ENCODE measurements at regions not wholly inside any gene's neighbourhood (a gene's known extent, or its start where the extent isn't known, plus 50 kb on each side); places are given as distances from the start of the nearest gene placed in this dataset.

GRCh38 chr6:22821664-22822320, 252.4 kb downstream of the HDGFL1 start:
- no peak for DNase-seq

- DNase-seq, result no peak
Measured at GRCh38 chr6:22825210-22825609, 255.8 kb downstream of the HDGFL1 start.

- DNase-seq, result no peak
Measured at GRCh38 chr6:22826961-22827360, 257.6 kb downstream of the HDGFL1 start.

GRCh38 chr6:22827760-22828159, 258.4 kb downstream of the HDGFL1 start:
- DNase-seq, result no peak

GRCh38 chr6:22828179-22829062, 259.1 kb downstream of the HDGFL1 start:
- no peak for DNase-seq

GRCh38 chr6:22829070-22829469, 259.7 kb downstream of the HDGFL1 start:
- no peak for DNase-seq

GRCh38 chr6:22830463-22830862, 261.1 kb downstream of the HDGFL1 start:
- DNase-seq, result no peak

- DNase-seq, result no peak
Measured at GRCh38 chr6:22833191-22833590, 263.8 kb downstream of the HDGFL1 start.

GRCh38 chr6:22838345-22838744, 269.0 kb downstream of the HDGFL1 start:
- no peak for DNase-seq

- no peak for DNase-seq
Measured at GRCh38 chr6:22845467-22845866, 276.1 kb downstream of the HDGFL1 start.

GRCh38 chr6:22848121-22848520, 278.8 kb downstream of the HDGFL1 start:
- DNase-seq, result no peak

GRCh38 chr6:22849921-22850320, 280.6 kb downstream of the HDGFL1 start:
- DNase-seq, result no peak

GRCh38 chr6:22852101-22852500, 282.7 kb downstream of the HDGFL1 start:
- no peak for DNase-seq

- DNase-seq, result no peak
Measured at GRCh38 chr6:22873513-22874136, 304.3 kb downstream of the HDGFL1 start.

- DNase-seq, result no peak
Measured at GRCh38 chr6:22875845-22876244, 306.5 kb downstream of the HDGFL1 start.

GRCh38 chr6:22878324-22878701, 308.9 kb downstream of the HDGFL1 start:
- no peak for DNase-seq

- DNase-seq, result no peak
Measured at GRCh38 chr6:22878706-22879105, 309.3 kb downstream of the HDGFL1 start.

- DNase-seq, result no peak
Measured at GRCh38 chr6:22880686-22881433, 311.5 kb downstream of the HDGFL1 start.

- no peak for DNase-seq
Measured at GRCh38 chr6:22882581-22882980, 313.2 kb downstream of the HDGFL1 start.

GRCh38 chr6:22883061-22883717, 313.8 kb downstream of the HDGFL1 start:
- no peak for DNase-seq

GRCh38 chr6:22884456-22884855, 315.1 kb downstream of the HDGFL1 start:
- DNase-seq, result no peak
